ENCODE measurements at regions not wholly inside any gene's neighbourhood (a gene's known extent, or its start where the extent isn't known, plus 50 kb on each side); places are given as distances from the start of the nearest gene placed in this dataset.

DNA sequence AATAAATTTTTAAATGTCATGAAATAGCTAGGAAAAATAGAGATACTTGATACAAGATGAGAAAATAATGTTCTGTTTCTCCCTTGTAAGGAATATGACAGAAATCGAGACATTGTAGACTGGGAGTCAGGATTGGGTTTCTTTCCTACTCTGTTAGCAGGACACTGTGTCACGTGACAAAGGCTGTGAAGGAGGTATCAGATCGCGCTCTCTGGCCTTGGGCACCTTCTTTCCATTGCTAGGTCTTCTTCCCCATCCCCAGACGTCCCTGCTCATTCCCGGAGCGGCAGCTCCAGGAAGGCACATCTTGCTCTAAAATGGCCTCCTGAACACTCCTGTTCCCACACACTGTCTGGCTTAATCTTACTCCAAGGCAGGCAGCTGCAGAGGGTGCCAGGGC lies 133.4 kb downstream of the TM9SF2 start:
- DNase-seq = no peak

DNA sequence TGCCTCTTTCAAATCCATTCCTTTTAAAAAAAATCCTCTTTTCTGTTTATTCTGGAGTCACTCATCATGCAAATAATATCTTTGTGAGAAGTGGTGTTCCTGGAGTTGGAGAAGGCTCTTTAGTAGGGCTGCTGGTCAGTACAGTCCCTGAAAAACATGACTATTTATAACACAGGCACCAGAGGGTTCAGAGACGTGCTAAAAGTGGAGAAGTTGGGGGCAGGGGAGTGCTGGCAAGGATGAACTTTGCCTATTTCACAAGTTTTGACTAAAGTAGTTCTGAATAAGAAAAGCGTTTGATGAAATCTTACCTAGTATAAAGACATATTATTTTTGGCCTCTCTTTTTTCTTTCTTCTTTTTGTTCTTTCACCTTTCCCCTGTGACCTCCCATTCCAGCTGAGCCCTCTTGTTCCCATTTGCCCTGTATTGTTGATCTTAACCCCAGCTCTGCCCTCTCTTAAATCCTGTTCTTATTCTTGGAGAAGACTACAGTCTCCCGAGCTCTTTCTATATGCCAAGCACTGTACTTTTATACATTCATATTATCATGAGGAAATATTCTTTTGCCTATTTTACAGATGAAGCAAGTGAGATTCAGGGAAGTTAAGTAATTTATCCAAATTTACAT lies 129.1 kb downstream of the TM9SF2 start:
- no peak for DNase-seq

DNA sequence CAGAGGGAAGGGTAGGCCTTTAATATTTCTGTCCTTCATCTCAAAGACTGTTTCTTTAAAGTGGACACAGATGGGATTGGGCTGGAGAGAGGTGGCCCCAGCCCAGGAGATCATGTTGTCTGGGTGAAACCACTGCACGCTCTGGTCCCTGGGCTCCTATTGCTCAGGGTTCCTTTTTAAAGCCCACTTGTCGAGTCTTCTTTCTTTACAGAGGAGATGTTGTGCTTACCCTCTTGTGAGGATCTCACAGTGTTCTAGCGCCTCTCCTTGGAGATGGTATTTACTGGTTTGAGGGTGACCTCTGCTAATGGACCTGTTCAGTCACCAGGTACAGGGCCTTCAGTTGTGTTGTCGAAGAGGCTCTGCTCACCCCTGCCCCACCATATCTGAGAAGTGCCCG lies 128.4 kb downstream of the TM9SF2 start:
- no peak for DNase-seq

DNA sequence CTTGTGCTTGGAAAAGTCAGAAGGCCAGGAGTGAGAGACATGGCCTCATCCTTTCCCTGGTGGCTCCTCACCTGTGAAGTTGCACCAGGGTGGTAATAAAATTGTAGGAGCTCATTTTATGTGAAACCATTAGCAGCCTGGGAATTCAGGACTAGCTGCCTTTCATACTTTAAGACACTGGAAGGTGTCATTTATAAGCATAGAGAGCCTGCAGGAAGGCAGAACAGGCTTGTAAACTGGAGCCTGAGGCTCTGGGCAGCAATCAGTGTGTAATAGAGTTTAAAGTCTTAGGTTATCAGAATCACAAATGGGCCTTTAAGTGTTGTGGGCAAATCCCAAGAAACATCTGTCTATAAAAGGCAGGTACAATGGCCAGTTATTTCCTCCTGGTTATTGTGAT lies 127.2 kb downstream of the TM9SF2 start:
- DNase-seq = no peak

DNA sequence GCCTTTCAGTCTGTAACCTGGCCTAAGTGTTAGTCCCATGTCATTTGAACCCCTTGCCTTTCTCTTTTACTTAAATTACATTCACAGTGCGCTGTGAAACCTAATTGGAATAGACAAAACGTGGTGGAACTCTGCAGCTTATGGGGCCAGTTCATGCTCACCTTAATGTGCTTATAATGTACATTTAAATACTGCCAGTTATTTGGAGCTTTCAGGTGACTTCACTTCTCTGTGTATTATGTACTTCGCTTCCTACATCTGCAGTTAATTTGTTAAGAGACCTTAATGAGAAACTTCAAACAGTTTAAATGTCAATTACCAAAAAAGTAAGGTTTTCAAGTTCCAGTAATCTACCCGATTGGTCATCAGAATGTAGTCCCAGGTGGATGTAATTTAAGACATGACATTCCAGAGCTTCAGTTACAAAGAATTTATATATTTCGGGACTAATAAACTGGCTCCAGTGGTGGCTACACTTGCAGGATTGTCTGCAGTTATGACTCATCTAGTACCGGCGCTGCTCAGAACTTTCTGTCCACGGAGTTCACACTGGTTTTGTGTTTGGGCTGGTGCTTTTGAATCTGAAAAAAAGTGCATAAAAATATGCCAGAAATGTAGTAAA lies 125.3 kb downstream of the TM9SF2 start:
- no peak for DNase-seq

- DNase-seq = no peak
Measured at GRCh38 chr13:99624936-99625540, 123.8 kb downstream of the TM9SF2 start.

GRCh38 chr13:99620806-99621205 lies 119.5 kb downstream of the TM9SF2 start:
- no peak for DNase-seq

DNA sequence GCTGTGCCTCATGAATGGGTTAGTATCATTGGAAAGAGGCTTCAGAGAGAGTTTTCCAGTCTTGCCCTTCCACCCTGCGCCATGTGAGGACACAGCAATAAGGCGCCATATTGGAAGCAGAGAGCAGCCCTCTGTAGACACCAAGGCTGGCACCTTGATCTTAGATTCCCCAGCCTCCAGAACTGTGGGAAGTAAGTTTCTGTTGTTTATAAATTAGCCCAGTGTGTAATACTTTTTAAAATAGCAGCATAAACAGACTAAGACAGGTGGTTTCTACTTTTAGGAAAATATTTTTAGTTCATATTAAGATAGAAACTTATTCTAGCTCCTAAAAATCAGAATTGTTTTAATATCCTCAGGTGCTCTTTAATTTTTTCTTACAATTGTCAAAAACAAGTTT lies 117.9 kb downstream of the TM9SF2 start:
- DNase-seq = no peak

DNA sequence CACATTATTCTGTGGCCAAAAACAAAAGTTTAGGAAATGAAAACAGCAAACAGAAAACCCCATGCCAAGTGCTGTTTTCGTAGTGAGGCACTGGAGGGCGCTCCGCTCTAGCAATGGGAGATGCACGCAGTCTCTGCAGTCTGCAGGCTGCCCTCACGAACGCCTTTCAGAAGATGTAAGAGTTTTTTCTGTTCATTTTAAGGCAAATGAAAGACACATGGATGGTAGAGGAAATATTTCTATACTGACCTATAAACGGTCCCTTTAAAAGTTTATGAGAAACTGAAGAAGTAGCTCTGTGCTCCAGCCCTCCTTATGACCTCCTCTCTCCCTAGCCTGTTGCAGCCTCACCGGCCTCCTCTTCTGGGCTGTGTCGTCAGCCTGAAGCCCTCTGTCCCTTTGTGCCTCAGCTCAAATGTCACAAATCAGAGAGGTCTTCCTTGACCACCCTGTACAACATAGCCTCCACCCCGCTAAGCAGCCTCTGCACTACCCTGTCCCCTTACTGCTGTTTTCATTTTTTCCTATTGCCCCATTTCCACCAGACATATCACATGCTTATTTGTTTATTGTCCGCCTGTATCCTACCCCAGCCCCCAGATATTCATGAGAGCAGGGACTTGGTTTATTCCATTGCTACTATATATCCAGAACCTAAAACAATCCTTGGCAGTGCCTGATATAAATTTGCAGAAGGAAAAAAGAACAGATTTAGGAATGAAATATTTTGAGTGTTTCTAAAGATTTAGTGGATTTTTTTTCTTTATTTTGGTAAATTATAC lies 116.4 kb downstream of the TM9SF2 start:
- no peak for DNase-seq

DNA sequence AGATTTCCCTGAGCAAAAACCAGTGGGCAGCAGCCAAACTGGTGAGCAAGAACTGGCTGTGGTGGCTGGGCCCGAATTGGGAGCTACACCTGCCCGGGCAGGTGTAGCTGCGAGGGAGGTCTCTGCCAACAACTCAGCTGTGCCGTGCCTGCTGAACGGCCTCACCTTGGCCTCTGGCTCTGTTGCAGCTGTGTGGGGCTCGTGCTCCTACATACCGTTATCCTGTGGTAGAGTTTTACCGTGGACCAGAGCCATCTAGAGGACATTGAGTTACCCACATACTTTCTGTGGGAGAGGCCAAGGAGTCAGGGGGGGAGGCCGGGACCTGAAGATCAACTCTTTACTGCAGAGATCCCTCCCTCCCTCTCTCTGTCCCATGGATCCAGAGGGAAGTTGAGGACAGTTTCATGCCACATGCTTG lies 113.2 kb downstream of the TM9SF2 start:
- no peak for DNase-seq
